ENCODE measurements at regions not wholly inside any gene's neighbourhood (a gene's known extent, or its start where the extent isn't known, plus 50 kb on each side); places are given as distances from the start of the nearest gene placed in this dataset.

- no peaks in the 10 kb centered on the region for H3K9me3 ChIP-seq
- DNase-seq = no peak
- 78 to 90% methylated on average over 4 of the region's 4 CpGs for WGBS, 2 donors
- H3K27me3 ChIP-seq = no peaks in the 10 kb centered on the region
- H3K27ac ChIP-seq = no peak overlapping the region
- no peaks in the 10 kb centered on the region for H3K4me1 ChIP-seq
- no peak overlapping the region for H3K4me3 ChIP-seq
- no peaks in the 10 kb centered on the region for H3K36me3 ChIP-seq
- no peak for TF ChIP-seq EP300 (IDR thresholded peaks at IDR 0.05)
- TF ChIP-seq POLR2AphosphoS5 (IDR thresholded peaks at IDR 0.05) = no peak
- no peak for TF ChIP-seq POLR2A (IDR thresholded peaks at IDR 0.05)
- TF ChIP-seq CTCF (IDR thresholded peaks at IDR 0.05) = no peak
- intact Hi-C loops (cut with DNase I) = no loop called here
These were observed 64.3 kb downstream of the ZNF281 start for GRCh38 chr1:200345520-200345919.

- H3K4me1 ChIP-seq = no peaks in the 10 kb centered on the region
- intact Hi-C loops (cut with DNase I) = no loop called here
- 93 to 98% methylated on average over 2 of the region's 2 CpGs for WGBS, 2 donors
- no peak for DNase-seq
- TF ChIP-seq EP300 (IDR thresholded peaks at IDR 0.05) = no peak
- TF ChIP-seq POLR2A (IDR thresholded peaks at IDR 0.05) = no peak
- no peak for TF ChIP-seq POLR2AphosphoS5 (IDR thresholded peaks at IDR 0.05)
- TF ChIP-seq CTCF (IDR thresholded peaks at IDR 0.05) = no peak
- H3K9me3 ChIP-seq = no peaks in the 10 kb centered on the region
- no peaks in the 10 kb centered on the region for H3K36me3 ChIP-seq
- no peak overlapping the region for H3K27ac ChIP-seq
- H3K4me3 ChIP-seq = no peak overlapping the region
- H3K27me3 ChIP-seq = no peaks in the 10 kb centered on the region
These were observed 66.0 kb downstream of the ZNF281 start for GRCh38 chr1:200343874-200344273.

- H3K4me1 ChIP-seq = no peaks in the 10 kb centered on the region
- WGBS, 2 donors = 76 to 86% methylated on average over 5 of the region's 5 CpGs
These were observed 67.1 kb downstream of the ZNF281 start for GRCh38 chr1:200342511-200343311.

GRCh38 chr1:200338451-200338850, 71.4 kb downstream of the ZNF281 start:
- H3K36me3 ChIP-seq = no peaks in the 10 kb centered on the region
- no peak for DNase-seq
- H3K4me3 ChIP-seq = no peak overlapping the region
- H3K27me3 ChIP-seq = no peaks in the 10 kb centered on the region
- intact Hi-C loops (cut with DNase I) = no loop called here
- 53 to 69% methylated on average over 2 of the region's 2 CpGs for WGBS, 2 donors
- H3K27ac ChIP-seq = no peak overlapping the region
- no peak for TF ChIP-seq POLR2A (IDR thresholded peaks at IDR 0.05)
- TF ChIP-seq CTCF (IDR thresholded peaks at IDR 0.05) = no peak
- TF ChIP-seq EP300 (IDR thresholded peaks at IDR 0.05) = no peak
- no peak for TF ChIP-seq POLR2AphosphoS5 (IDR thresholded peaks at IDR 0.05)
- no peaks in the 10 kb centered on the region for H3K9me3 ChIP-seq
- H3K4me1 ChIP-seq = peaks cover 0 to 11% (median 5%) of the 10 kb centered on the region in 4 donors

More at GRCh38 chr1:200342511-200343311, 67.1 kb downstream of the ZNF281 start:
- H3K9me3 ChIP-seq = no peaks in the 10 kb centered on the region
- DNase-seq = no peak
- no peak overlapping the region for H3K27ac ChIP-seq
- intact Hi-C loops (cut with DNase I) = no loop called here
- H3K4me3 ChIP-seq = no peak overlapping the region
- H3K36me3 ChIP-seq = no peaks in the 10 kb centered on the region
- H3K27me3 ChIP-seq = no peaks in the 10 kb centered on the region
- TF ChIP-seq EP300 (IDR thresholded peaks at IDR 0.05) = no peak
- no peak for TF ChIP-seq CTCF (IDR thresholded peaks at IDR 0.05)
- TF ChIP-seq POLR2AphosphoS5 (IDR thresholded peaks at IDR 0.05) = no peak
- no peak for TF ChIP-seq POLR2A (IDR thresholded peaks at IDR 0.05)
